ENCODE measurements at regions not wholly inside any gene's neighbourhood (a gene's known extent, or its start where the extent isn't known, plus 50 kb on each side); places are given as distances from the start of the nearest gene placed in this dataset.

DNA sequence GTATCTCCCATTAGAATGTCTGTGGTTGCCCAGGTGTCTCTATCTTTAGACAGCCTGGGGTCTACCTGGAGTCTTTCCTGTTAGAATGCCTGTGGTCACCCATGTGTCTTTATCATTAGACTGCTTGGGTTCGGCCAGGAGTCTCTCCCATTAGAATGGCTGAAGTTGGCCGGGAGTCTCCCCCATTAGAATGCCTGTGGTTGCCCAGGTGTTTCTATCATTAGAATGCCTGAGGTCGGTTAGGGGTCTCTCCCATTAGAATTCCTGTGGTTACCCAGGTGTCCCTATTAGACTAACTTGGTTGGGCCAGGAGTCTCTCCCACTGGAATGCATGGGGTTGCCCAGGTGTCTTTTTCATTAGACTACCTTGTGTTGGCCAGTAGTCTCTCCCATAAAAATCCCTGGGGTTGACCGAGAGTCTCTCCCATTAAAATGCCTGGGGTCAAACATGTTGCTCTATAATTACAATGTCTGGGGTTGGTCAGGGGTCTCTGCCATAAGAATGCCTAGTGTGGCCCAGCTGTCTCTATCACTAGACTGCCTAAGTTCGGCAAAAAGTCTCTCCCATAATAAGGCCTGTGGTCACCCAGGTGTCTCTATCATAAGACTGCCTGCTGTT lies 1448.7 kb downstream of the UQCRFS1 start:
- no peaks in the 10 kb centered on the region; the same call in 2 of the 3 replicates for H3K9me3 ChIP-seq (replicated peaks; ENCODE audit: control insufficient read depth, insufficient read depth, low read length)
- FAIRE-seq (no peak), ATAC-seq (no peak), DNase-seq (ENCODE audit: low read depth, low spot score) (no peak)
- no peak overlapping the region for H2AFZ ChIP-seq (ENCODE audit: control insufficient read depth, low read depth, low read length)
- H3K79me2 ChIP-seq (ENCODE audit: control insufficient read depth, insufficient read depth, low read length), result no peaks in the 10 kb centered on the region
- H3K9ac ChIP-seq (ENCODE audit: control insufficient read depth, insufficient read depth, low read length), result no peak overlapping the region
- H3K4me2 ChIP-seq (ENCODE audit: control insufficient read depth, insufficient read depth), result no peak overlapping the region
- no peak overlapping the region for H3K4me3 ChIP-seq
- WGBS (ENCODE audit: insufficient coverage, insufficient replicate concordance, low lambda C conversion rate, missing lambda C conversion rate), result 61% methylated on average over 5 of the region's 5 CpGs
- H3K27me3 ChIP-seq (replicated peaks in 1 of 2; ENCODE audit: control insufficient read depth in 2 of 2, insufficient read depth in 2 of 2, low read length in 1 of 2), result no peaks in the 10 kb centered on the region
- H3K4me1 ChIP-seq (ENCODE audit: control insufficient read depth, insufficient read depth, low read length), result no peaks in the 10 kb centered on the region
- ChIA-PET POLR2A (no interaction called here), SMC1A (ENCODE audit: uncharacterized antibody, unreplicated experiment) (no interaction called here), CTCF (no interaction called here), RAD21 (ENCODE audit: unreplicated experiment) (no interaction called here)
- in situ Hi-C loops (cut with MboI) (no loop called here), intact Hi-C loops (cut with micrococcal nuclease; ENCODE audit: unreplicated experiment) (no loop called here)
- H4K20me1 ChIP-seq (ENCODE audit: control insufficient read depth, insufficient read depth), result no peaks in the 10 kb centered on the region
- H3K27ac ChIP-seq (ENCODE audit: control insufficient read depth, insufficient read depth), result no peak overlapping the region
- BruUV-seq (replicated peaks), result no TSS peak
- H3K36me3 ChIP-seq (ENCODE audit: control insufficient read depth in 2 of 2, insufficient read depth in 2 of 2, low read length in 1 of 2), result no peaks in the 10 kb centered on the region
- TF ChIP-seq ETV6 (conservative IDR thresholded peaks at IDR 0.05 in 1 of 2, IDR thresholded peaks at IDR 0.05 in 1 of 2; ENCODE audit: borderline replicate concordance in 1 of 2, low read depth in 1 of 2) (no peak), HDGF (IDR thresholded peaks at IDR 0.05) (no peak), FOXM1 (IDR thresholded peaks at IDR 0.05; ENCODE audit: low read depth, low read length) (no peak), PRDM15 (CRISPR knock-in tag; IDR thresholded peaks at IDR 0.05) (no peak), RAD51 (IDR thresholded peaks at IDR 0.05) (no peak), ATF7 (IDR thresholded peaks at IDR 0.05; ENCODE audit: low read depth) (no peak), CBFB (IDR thresholded peaks at IDR 0.05; ENCODE audit: low read depth) (no peak), RB1 (IDR thresholded peaks at IDR 0.05; ENCODE audit: borderline replicate concordance) (no peak), TCF3 (IDR thresholded peaks at IDR 0.05; ENCODE audit: borderline replicate concordance, insufficient read depth, low read depth, low read length) (no peak), RUNX3 (IDR thresholded peaks at IDR 0.05; ENCODE audit: low read length) (no peak), BCL11A (IDR thresholded peaks at IDR 0.05; ENCODE audit: low read depth, low read length) (no peak), CREB1 (IDR thresholded peaks at IDR 0.05; ENCODE audit: low read depth) (no peak), E4F1 (IDR thresholded peaks at IDR 0.05; ENCODE audit: borderline replicate concordance, partially characterized antibody) (no peak), IRF4 (IDR thresholded peaks at IDR 0.05; ENCODE audit: low read depth, low read length) (no peak), POLR2AphosphoS2 (IDR thresholded peaks at IDR 0.05; ENCODE audit: low read depth, low read length) (no peak), GATAD2B (conservative IDR thresholded peaks at IDR 0.05; ENCODE audit: low read depth) (no peak)
- TF ChIP-seq, protein P1, sequence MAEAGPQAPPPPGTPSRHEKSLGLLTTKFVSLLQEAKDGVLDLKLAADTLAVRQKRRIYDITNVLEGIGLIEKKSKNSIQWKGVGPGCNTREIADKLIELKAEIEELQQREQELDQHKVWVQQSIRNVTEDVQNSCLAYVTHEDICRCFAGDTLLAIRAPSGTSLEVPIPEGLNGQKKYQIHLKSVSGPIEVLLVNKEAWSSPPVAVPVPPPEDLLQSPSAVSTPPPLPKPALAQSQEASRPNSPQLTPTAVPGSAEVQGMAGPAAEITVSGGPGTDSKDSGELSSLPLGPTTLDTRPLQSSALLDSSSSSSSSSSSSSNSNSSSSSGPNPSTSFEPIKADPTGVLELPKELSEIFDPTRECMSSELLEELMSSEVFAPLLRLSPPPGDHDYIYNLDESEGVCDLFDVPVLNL (IDR thresholded peaks at IDR 0.05; ENCODE audit: low read depth, low read length), result no peak
